ENCODE measurements at regions not wholly inside any gene's neighbourhood (a gene's known extent, or its start where the extent isn't known, plus 50 kb on each side); places are given as distances from the start of the nearest gene placed in this dataset.

DNA sequence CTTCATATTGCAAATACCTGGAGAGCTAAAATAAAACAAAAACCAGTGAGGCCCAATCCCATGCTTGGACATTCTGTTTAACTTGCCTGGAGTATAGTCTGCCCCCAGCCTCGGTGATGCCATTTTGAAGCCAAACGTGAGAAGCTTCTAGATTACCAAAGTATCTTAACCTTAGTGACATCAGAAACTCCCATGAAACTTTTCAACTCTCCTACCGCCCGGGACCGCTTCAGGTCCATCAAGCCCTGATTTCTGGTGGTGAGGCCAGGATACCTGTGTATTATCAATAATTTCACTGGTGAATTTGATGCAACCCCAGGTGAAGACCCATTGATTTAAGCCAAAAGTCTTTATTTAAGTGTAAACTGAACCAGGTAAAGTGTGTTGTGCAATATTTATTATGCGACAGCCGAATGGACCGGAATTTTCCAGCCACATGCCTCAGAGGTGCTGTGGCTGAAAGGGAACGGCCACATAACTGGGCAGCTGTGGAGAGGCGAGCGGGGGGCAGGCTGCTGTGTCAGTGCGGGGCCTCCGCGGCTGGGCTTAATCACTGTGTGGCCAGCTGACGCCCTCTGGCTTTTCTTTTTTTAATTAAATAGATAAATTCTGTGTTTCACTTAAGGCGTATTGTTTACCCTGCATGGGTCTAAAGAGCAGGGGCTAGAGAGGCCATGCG lies 385.5 kb upstream of the B3GAT1 start:
- Histone ChIP-seq H3K4me1 (ENCODE audit: control insufficient read depth, extremely low read depth, insufficient read depth, low read length) (no peaks in the 10 kb centered on the region), H3K4me3 (replicated peaks in 1 of 4; ENCODE audit: control extremely low read depth in 1 of 4, insufficient read depth in 1 of 4, low read depth in 3 of 4, low read length in 4 of 4) (no peak overlapping the region), H3K27me3 (ENCODE audit: control insufficient read depth, insufficient read depth, low read length) (no peaks in the 10 kb centered on the region), H2AFZ (ENCODE audit: low read length) (no peak overlapping the region), H3K36me3 (ENCODE audit: control insufficient read depth, insufficient read depth, low read length) (no peaks in the 10 kb centered on the region), H3K9ac (ENCODE audit: insufficient read depth, low read length) (no peak overlapping the region), H3K79me2 (ENCODE audit: control insufficient read depth, insufficient read depth, low read length) (no peaks in the 10 kb centered on the region), H4K20me1 (ENCODE audit: control insufficient read depth, extremely low read depth, insufficient read depth, low read length) (no peaks in the 10 kb centered on the region), H3K27ac (ENCODE audit: insufficient read depth, low read length) (no peak overlapping the region), H3K4me2 (ENCODE audit: extremely low read depth, insufficient read depth, low read length) (no peak overlapping the region), H3K9me3 (ENCODE audit: control insufficient read depth, insufficient read depth, low read depth, low read length) (no peaks in the 10 kb centered on the region)
- no peak for DNase-seq (ENCODE audit: low read depth in 2 of 2)
- TF ChIP-seq EZH2 (IDR thresholded peaks at IDR 0.05; ENCODE audit: low read length, missing control alignments), result no peak
- TF ChIP-seq, protein P1, sequence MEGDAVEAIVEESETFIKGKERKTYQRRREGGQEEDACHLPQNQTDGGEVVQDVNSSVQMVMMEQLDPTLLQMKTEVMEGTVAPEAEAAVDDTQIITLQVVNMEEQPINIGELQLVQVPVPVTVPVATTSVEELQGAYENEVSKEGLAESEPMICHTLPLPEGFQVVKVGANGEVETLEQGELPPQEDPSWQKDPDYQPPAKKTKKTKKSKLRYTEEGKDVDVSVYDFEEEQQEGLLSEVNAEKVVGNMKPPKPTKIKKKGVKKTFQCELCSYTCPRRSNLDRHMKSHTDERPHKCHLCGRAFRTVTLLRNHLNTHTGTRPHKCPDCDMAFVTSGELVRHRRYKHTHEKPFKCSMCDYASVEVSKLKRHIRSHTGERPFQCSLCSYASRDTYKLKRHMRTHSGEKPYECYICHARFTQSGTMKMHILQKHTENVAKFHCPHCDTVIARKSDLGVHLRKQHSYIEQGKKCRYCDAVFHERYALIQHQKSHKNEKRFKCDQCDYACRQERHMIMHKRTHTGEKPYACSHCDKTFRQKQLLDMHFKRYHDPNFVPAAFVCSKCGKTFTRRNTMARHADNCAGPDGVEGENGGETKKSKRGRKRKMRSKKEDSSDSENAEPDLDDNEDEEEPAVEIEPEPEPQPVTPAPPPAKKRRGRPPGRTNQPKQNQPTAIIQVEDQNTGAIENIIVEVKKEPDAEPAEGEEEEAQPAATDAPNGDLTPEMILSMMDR (conservative IDR thresholded peaks at IDR 0.05 in 1 of 2, IDR thresholded peaks at IDR 0.05 in 1 of 2; ENCODE audit: low read depth in 1 of 2, low read length in 2 of 2), result no peak

DNA sequence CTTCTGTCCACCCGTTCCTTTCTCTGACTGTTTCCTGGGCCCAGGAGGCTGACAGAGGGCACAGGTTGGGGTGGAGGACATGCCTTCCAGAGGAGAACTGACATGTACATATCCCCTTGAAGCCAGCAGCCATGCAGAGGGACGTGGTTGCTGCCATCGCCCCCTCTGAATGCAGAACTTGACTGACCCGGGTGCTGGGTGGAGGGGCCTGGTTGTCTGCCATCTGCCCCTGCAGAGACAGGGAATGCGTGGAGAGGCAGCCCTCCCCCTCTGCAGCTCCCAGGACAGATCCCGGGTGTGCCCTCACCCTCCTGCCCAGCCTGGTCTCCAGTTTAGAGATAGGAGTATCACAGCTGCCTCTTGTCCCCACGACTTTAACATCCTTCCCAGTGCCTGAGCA lies 383.0 kb upstream of the B3GAT1 start:
- H3K36me3 ChIP-seq (ENCODE audit: control insufficient read depth, insufficient read depth, low read length), result no peaks in the 10 kb centered on the region
- no peaks in the 10 kb centered on the region for H4K20me1 ChIP-seq (ENCODE audit: control insufficient read depth, extremely low read depth, insufficient read depth, low read length)
- no peak overlapping the region for H3K4me3 ChIP-seq (replicated peaks in 1 of 4; ENCODE audit: control extremely low read depth in 1 of 4, insufficient read depth in 1 of 4, low read depth in 3 of 4, low read length in 4 of 4)
- no peak for TF ChIP-seq EZH2 (IDR thresholded peaks at IDR 0.05; ENCODE audit: low read length, missing control alignments)
- TF ChIP-seq, protein P1 (conservative IDR thresholded peaks at IDR 0.05 in 1 of 2, IDR thresholded peaks at IDR 0.05 in 1 of 2; ENCODE audit: low read depth in 1 of 2, low read length in 2 of 2), result no peak
- H3K9ac ChIP-seq (ENCODE audit: insufficient read depth, low read length), result no peak overlapping the region
- H3K27ac ChIP-seq (ENCODE audit: insufficient read depth, low read length), result no peak overlapping the region
- H3K9me3 ChIP-seq (ENCODE audit: control insufficient read depth, insufficient read depth, low read depth, low read length), result no peaks in the 10 kb centered on the region
- DNase-seq (ENCODE audit: low read depth in 2 of 2), result no peak
- no peaks in the 10 kb centered on the region for H3K79me2 ChIP-seq (ENCODE audit: control insufficient read depth, insufficient read depth, low read length)
- no peaks in the 10 kb centered on the region for H3K4me1 ChIP-seq (ENCODE audit: control insufficient read depth, extremely low read depth, insufficient read depth, low read length)
- no peak overlapping the region for H3K4me2 ChIP-seq (ENCODE audit: extremely low read depth, insufficient read depth, low read length)
- H3K27me3 ChIP-seq (ENCODE audit: control insufficient read depth, insufficient read depth, low read length), result no peaks in the 10 kb centered on the region
- no peak overlapping the region for H2AFZ ChIP-seq (ENCODE audit: low read length)

DNA sequence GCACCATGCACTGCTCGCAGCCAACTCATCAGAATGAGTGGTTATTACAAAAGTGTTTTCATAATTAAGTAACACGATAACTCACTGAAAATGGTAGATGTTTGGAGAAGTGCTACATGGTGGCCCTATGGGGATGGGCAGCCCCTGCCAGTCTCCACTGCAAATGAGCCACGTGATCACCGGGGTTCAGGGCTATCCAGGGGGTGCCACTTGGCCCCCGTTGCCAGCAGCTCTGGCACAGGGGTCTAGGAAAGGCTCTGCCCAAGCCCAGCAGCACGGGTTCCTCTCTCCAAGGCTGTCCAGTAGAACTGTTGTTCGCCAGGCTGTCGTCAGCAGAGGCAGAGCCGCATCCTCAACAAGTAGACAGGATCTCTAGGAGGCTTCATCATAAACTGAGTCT lies 382.1 kb upstream of the B3GAT1 start:
- Histone ChIP-seq H3K4me3 (replicated peaks in 1 of 4; ENCODE audit: control extremely low read depth in 1 of 4, insufficient read depth in 1 of 4, low read depth in 3 of 4, low read length in 4 of 4) (no peak overlapping the region), H3K36me3 (ENCODE audit: control insufficient read depth, insufficient read depth, low read length) (no peaks in the 10 kb centered on the region), H3K9ac (ENCODE audit: insufficient read depth, low read length) (no peak overlapping the region), H3K9me3 (ENCODE audit: control insufficient read depth, insufficient read depth, low read depth, low read length) (no peaks in the 10 kb centered on the region), H4K20me1 (ENCODE audit: control insufficient read depth, extremely low read depth, insufficient read depth, low read length) (no peaks in the 10 kb centered on the region), H3K27me3 (ENCODE audit: control insufficient read depth, insufficient read depth, low read length) (no peaks in the 10 kb centered on the region), H3K27ac (ENCODE audit: insufficient read depth, low read length) (no peak overlapping the region), H2AFZ (ENCODE audit: low read length) (no peak overlapping the region), H3K4me1 (ENCODE audit: control insufficient read depth, extremely low read depth, insufficient read depth, low read length) (no peaks in the 10 kb centered on the region), H3K4me2 (ENCODE audit: extremely low read depth, insufficient read depth, low read length) (no peak overlapping the region), H3K79me2 (ENCODE audit: control insufficient read depth, insufficient read depth, low read length) (no peaks in the 10 kb centered on the region)
- no peak for TF ChIP-seq EZH2 (IDR thresholded peaks at IDR 0.05; ENCODE audit: low read length, missing control alignments)
- TF ChIP-seq, protein P1 (conservative IDR thresholded peaks at IDR 0.05 in 1 of 2, IDR thresholded peaks at IDR 0.05 in 1 of 2; ENCODE audit: low read depth in 1 of 2, low read length in 2 of 2), result no peak
- DNase-seq (ENCODE audit: low read depth in 2 of 2), result no peak
